Activated CD4-positive, CD25-positive, alpha-beta regulatory T cell (primary cell): ENCODE measurements at regions not wholly inside any gene's neighbourhood (a gene's known extent, or its start where the extent isn't known, plus 50 kb on each side); places are given as distances from the start of the nearest gene placed in this dataset.

ENCODE experiments used
- DNase-seq, 4 experiments: peaks; one replicate each; lab custom pipeline; 2025; lab: John Stamatoyannopoulos, UW

DNA sequence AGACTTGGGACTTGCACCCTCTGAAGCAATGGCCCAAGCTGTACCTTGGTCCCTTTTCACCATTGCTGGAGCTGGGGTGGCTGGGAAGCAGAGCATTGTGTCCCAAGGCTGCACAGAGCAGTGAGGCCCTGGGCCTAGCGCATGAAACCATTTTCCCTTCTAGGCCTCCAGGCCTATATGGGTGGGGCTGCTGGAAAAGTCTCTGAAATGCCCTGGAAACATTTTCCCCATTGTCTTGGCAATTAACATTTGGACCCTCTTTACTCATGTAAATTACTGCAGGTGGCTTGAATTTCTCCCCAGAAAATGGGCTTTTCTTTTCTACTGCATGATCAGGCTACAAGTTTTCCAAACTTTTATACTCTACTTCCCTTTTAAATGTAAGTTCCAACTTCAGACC, 510.5 kb downstream of the SLITRK6 start:
- DNase-seq = no peak

DNA sequence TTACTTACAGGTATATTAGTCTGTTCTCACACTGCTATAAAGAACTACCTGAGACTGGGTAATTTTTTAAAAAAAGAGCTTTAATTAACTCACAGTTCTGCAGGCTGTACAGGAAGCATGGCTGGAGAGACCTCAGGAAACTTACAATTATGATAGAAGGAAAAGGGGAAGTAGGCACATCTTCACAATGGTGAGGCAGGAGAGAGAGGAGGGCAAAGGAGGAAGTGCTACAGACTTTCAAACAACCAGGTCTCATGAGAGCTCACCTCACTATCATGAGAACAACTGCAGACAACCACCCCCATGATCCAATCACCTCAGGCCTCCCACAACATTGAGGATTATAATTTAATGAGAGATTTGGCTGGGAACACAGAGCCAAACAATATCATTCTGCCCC, 511.7 kb downstream of the SLITRK6 start:
- DNase-seq = no peak

DNA sequence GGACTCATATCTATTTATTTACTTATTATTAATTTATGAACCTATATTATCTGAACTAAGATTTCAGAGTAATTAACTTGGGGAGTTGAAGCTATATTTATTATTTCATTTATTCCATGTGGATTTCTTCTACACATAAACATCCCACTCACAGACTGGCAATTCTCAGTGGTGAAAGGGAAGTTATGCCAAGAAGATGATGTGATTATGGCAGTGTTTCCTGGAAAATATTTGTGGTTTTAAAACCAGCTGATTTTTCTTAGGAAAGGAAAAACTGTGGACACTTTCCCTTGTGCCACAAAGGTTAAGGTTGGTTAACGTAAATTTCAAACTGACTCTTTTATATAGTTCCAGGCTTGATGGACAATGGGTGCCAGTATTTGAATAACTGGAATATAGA, 513.1 kb downstream of the SLITRK6 start:
- no peak for DNase-seq

- no peak for DNase-seq
These were observed 514.9 kb downstream of the SLITRK6 start for GRCh38 chr13:85284349-85284748.

GRCh38 chr13:85283408-85283807, 515.8 kb downstream of the SLITRK6 start:
- DNase-seq = no peak

GRCh38 chr13:85282876-85283275, 516.3 kb downstream of the SLITRK6 start:
- no peak for DNase-seq

DNA sequence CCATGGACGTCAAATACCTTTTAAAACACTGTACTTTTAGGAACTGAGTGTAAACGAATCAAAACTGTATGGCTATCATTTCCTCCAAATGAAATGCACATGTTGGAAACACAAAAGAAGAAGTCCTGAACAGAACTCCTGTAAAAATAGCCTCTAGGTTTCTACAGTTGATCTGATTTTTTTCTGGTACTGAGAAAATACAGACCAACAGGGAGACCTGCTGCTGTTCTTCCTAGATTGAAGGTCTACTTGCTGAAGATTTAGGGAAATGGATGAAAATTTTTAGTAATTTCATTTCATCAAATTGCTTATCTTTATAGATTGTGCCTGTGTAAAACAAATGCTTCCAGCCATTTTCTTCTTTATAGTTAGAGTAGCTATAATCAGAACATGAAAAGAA, 520.4 kb downstream of the SLITRK6 start:
- no peak for DNase-seq

- no peak for DNase-seq
These were observed 521.5 kb downstream of the SLITRK6 start for GRCh38 chr13:85277748-85278147.

DNA sequence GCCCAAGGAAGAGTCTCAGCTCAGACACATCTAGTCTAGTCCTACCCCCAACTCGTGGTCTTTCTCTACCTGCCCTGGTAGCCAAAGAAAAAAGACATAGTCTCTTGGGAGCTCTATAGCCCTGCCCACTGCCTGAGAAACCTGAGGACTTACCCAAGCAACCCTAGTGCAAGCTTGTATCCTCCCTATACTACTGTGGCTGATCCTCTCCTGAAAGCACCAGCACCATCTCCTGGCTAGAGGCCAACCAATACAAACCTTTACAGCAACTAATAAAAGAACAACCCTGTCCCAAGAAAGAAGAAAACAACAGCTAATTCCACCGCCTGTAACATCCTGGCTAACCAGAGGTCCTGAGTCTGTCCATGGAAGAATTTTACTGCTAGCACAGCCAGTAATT, 532.4 kb downstream of the SLITRK6 start:
- no peak for DNase-seq

DNA sequence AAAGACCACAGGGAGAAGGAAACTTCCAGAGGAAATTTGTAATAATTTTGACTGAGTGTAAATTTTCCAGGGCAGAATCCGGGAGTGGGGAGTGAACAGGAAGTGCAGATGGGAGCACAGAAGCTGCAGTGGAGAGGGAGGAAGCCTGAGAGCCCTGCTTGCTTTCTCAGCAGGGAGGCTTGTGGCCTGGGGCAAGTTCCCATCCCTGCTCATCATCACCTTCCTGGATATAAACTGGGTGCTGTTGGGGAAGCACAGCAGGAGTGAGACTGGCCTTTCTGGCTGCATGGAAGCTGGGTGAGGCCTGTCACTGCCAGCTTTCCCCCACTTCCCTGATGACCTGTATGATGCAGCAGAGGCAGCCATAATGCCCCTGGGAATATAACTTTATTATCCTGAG, 532.9 kb downstream of the SLITRK6 start:
- no peak for DNase-seq

GRCh38 chr13:85265296-85265695, 533.9 kb downstream of the SLITRK6 start:
- DNase-seq = no peak

DNA sequence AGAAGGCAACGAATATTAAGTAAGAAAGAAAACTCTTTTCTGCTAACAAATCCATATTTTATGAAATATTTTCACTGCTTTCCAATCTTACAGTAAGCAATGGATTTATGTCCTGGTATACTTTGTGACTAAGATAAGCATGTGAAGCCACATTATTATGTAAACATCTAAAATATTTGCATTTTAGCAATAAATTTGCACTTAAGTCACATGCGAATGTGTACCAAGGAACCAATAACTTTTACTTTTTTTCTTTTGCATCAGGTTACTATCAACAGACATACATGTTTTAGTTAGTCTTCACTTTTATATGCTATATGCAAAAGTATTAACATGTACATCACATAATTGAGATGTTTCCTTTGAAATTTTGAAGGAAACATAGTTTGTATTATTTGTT, 536.7 kb downstream of the SLITRK6 start:
- no peak for DNase-seq

DNA sequence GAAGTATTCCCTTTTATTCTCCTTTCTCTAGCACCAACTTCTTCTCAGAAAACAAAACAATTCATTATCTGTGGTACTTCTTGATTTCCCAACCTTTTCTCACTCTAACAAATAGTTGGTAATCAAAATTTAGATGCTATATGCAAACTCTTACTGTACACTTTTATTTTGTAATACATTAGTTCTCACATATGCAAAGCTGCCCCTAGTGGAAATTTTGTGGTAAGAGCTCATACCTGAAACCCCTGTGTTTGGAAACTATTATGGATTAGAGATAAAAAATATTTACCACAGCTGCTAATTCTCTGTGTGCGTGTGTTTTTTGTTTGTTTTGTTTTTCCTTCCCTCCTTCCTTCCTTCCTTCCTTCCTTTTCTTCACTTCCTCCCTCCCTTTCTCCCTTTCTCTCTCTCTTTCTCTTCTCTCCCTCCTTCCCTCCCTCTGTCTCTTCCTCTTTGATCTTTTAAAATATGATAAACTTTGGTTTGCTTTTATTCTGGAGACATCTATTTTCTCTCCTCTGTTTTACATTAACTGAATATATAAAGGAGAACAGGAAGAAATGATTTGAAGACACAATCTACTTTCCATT, 537.4 kb downstream of the SLITRK6 start:
- DNase-seq = no peak

GRCh38 chr13:85260896-85261295, 538.3 kb downstream of the SLITRK6 start:
- DNase-seq = no peak

- no peak for DNase-seq
These were observed 543.2 kb downstream of the SLITRK6 start for GRCh38 chr13:85255978-85256377.

DNA sequence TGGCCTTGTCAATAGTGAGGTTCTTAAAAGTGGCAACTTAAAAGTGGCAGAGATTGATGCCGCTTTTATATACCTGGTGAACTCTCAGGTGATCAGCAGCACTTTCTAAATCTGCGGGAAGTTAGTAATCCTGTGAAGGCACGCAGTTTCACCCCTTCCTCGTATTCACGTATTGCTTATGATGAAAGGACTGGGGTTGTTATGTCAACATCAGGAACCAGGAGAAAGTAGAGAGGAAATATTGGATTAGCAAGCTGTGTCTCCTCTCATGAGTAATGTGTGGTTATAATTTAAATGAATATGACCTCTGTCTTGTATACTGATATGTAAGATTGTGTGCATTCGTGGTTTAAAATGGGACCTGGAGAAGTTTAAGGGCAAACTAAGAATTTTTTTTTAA, 544.6 kb downstream of the SLITRK6 start:
- no peak for DNase-seq

DNA sequence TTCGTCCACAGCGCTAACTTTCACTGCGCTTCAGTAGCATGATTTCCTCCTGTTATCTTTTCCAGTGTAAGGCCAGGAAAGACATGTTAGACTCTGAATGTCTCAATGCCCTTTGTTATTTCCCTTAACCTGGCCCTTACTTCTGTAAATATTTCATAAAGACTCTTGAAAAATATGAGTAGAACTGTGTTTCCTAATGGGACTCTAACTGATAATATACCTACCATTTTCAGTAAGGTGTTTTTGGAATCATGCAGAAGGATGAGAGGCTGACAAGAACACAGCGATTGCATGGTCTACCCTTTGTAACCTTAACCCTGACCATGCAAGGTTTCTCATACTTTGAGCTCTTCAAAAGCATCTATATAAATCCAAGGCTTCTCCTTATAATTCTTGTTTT, 550.1 kb downstream of the SLITRK6 start:
- no peak for DNase-seq

GRCh38 chr13:85247780-85248179, 551.4 kb downstream of the SLITRK6 start:
- DNase-seq = no peak

DNA sequence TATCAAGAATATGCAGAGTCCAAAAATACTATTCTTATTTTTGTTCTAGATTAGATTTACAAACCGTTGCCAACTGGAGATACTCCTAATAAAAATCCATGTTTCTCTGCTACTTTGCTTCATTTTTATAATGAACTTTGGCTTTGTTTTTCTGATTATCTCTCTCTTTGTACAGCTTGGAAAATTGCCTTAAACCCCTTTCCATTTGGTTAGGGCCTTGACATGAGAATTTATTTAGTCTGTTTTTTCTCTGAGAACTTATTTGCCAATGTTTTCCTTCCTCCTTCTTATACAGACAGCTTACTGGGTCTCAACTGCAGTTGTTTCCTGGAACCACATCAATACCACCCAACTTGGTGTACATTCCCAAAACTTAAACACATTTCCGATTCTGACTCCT, 555.4 kb downstream of the SLITRK6 start:
- no peak for DNase-seq

GRCh38 chr13:85241060-85241459, 558.2 kb downstream of the SLITRK6 start:
- no peak for DNase-seq

GRCh38 chr13:85236413-85236812, 562.8 kb downstream of the SLITRK6 start:
- no peak for DNase-seq

DNA sequence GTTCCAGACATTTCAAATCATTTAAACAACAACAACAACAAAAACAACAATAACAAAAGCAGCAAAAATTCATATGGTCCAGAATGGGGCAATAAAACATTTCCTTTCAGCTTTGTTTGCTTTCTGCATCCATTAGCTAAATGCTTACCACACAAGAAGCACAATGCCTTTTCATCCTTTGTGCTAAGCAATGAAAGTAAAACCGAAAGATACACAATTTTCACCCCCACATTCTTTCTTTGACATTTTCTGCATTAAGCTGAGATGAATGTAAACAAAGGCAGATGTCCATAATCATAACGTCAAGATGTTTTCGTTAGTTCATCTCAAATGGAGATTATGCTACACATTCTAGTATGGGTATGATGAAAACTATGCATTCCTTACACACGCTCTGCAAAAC, 568.5 kb downstream of the SLITRK6 start:
- DNase-seq = no peak

DNA sequence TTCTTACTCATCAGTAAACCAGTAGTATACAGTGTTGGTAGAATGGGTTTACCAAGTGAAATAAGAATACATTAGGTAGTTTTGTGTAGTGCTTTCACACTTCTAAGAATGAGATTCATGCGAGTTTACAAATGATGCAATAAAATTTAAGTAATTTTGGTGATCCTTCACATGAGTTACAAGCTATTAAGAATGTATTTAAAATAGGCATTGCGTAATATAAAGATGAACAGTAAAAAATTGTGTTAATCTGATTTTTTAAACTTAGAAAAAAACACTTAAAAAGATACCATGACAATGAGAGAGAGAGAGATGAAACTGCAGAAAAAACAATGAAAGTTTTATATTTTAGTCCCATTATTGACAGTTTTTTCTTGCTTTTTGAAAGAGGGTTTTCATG, 570.5 kb downstream of the SLITRK6 start:
- DNase-seq = no peak

DNA sequence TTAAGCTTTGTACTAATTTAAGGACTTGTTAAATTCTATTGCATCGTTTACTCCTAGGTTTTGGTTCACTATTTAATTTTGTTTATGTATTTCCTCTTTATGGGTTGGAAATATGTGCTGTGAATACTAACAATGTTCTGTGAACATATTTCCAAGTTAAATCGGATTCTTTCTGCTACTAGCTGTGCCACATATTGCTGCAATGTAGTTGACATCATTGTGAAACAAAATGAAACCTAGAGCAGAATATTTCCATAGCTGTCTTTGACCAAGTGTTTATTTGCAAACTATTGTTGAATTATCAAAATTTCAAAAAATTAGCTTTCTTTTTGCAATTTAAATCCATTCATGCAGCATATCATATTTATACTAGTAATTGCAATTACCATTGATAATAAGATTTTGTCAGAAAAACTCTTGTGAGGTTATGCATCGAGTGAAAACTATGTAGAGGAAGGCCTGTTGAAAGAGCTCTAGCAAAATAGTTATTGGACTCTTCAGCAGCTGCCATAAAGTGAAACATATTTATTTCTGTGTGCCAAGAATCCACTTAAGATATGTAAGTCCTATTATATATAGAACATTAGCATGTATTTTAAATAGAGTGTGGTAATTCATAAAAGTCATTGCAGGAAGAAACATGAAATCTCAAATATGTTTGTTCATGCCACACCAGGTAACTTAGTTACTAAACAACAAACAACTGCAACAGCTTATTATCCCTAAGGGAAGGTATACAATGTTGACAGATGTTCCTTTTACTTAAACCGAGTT, 575.1 kb downstream of the SLITRK6 start:
- no peak for DNase-seq
